Loucy (cell line): ENCODE measurements at regions not wholly inside any gene's neighbourhood (a gene's known extent, or its start where the extent isn't known, plus 50 kb on each side); places are given as distances from the start of the nearest gene placed in this dataset.

ENCODE experiments used
- EZH2phosphoT487 ChIP-seq: fragments of 200-600 bp; IDR thresholded peaks from 2 replicates; pipeline ENCODE4 v1.6.1; 2018; ENCODE audit warnings: antibody characterized with exemption, mild to moderate bottlenecking, moderate library complexity, borderline replicate concordance
- TF ChIP-seq, protein P1 (sequence below): fragments of 200-600 bp; sonication (generic); conservative IDR thresholded peaks from 2 replicates; pipeline ENCODE4 v1.5.1; 2014; ENCODE audit warnings: mild to moderate bottlenecking, antibody characterized with exemption, low read length

DNA sequence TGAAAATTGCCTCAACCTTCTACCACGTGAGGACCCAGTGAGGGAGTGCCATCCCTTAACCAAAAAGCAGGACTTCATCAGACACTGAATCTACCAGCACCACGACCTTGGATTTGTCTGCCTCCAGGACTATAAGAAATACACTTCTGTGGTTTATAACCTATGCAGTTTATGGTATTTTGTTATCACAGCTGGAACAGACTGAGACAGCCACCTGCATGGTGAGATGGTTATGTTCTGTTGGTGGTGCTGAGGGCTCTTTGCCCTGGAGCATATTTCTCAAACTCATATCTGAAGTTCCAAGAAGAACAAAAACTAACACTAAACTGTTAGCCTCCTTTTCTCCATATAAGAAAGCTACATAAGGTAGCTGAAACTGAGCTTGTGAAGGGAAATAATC, 69.8 kb upstream of the RGS18 start:
- TF ChIP-seq, protein P1, sequence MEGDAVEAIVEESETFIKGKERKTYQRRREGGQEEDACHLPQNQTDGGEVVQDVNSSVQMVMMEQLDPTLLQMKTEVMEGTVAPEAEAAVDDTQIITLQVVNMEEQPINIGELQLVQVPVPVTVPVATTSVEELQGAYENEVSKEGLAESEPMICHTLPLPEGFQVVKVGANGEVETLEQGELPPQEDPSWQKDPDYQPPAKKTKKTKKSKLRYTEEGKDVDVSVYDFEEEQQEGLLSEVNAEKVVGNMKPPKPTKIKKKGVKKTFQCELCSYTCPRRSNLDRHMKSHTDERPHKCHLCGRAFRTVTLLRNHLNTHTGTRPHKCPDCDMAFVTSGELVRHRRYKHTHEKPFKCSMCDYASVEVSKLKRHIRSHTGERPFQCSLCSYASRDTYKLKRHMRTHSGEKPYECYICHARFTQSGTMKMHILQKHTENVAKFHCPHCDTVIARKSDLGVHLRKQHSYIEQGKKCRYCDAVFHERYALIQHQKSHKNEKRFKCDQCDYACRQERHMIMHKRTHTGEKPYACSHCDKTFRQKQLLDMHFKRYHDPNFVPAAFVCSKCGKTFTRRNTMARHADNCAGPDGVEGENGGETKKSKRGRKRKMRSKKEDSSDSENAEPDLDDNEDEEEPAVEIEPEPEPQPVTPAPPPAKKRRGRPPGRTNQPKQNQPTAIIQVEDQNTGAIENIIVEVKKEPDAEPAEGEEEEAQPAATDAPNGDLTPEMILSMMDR: no peak
- TF ChIP-seq EZH2phosphoT487: no peak
